AG04449 (cell line): ENCODE measurements at regions not wholly inside any gene's neighbourhood (a gene's known extent, or its start where the extent isn't known, plus 50 kb on each side); places are given as distances from the start of the nearest gene placed in this dataset.

Source experiments
- CTCF ChIA-PET: fragments of 350-600 bp; formaldehyde crosslinking; extraction: SDS; loops from one replicate; lab custom pipeline; 2021; ENCODE audit warnings: antibody characterized with exemption; lab: Yijun Ruan, JAX
- POLR2A ChIA-PET: fragments of 400-600, 350-600 bp; formaldehyde crosslinking; extraction: SDS; loops from one replicate; lab custom pipeline; 2020; ENCODE audit warnings: antibody characterized with exemption, inconsistent platforms; lab: Yijun Ruan, JAX
- DNase-seq: peaks from one replicate; pipeline ENCODE4 v3.0.0-alpha.2; 2010; ENCODE audit warnings: low read depth, low spot score
- H3K4me3 ChIP-seq: 2 replicates; pipeline ENCODE4 v1.5.1; 2011; ENCODE audit warnings: low read depth, mild to moderate bottlenecking, control low read depth, low read length
- CTCF ChIP-seq: IDR thresholded peaks from one replicate; pipeline ENCODE4 v1.5.1; 2011; ENCODE audit warnings: mild to moderate bottlenecking, moderate library complexity, low read length, control low read depth, inconsistent platforms; ENCODE audit not compliant: insufficient read depth; ENCODE audit errors: missing control alignments

- H3K4me3 ChIP-seq, result no peak overlapping the region
- CTCF ChIA-PET, result no interaction called here
- no peak for TF ChIP-seq CTCF
- no peak for DNase-seq
- POLR2A ChIA-PET, result no interaction called here
Measured at GRCh38 chr4:14458463-14458862, 543.8 kb upstream of the CPEB2 start.

GRCh38 chr4:14465057-14465456 lies 537.2 kb upstream of the CPEB2 start:
- no peak for DNase-seq
- ChIA-PET CTCF (no interaction called here), POLR2A (no interaction called here)
- no peak overlapping the region for H3K4me3 ChIP-seq
- no peak for TF ChIP-seq CTCF

GRCh38 chr4:14465507-14465906 lies 536.8 kb upstream of the CPEB2 start:
- POLR2A ChIA-PET, result no interaction called here
- H3K4me3 ChIP-seq, result no peak overlapping the region
- no peak for DNase-seq
- no peak for TF ChIP-seq CTCF
- CTCF ChIA-PET, result no interaction called here

GRCh38 chr4:14478504-14478903 lies 523.8 kb upstream of the CPEB2 start:
- ChIA-PET POLR2A (no interaction called here), CTCF (interaction anchor here (1.2 kb wide), 1 partner anchor 825 kb away, joined by 3 read pairs; no protein-coding TSS in a partner anchor)
- no peak overlapping the region for H3K4me3 ChIP-seq
- TF ChIP-seq CTCF, result no peak
- no peak for DNase-seq

DNA sequence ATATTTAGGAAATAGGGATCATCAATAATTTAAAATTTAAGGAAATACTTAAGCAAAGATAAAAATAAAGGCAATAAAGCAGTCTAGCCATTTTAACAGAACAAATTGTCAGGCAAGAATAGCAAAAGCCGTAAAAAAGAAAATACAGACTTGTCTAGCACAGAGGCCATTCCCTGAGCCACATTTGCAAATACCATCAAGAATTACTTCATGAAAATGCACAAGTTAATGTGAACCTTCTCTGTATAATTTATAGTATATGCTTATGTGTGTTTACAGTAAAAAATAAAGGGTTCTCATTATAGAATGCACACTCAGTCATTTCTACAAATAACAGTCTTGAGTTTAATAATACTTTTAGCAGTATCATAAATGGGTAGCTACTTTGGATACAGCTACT lies 505.9 kb upstream of the CPEB2 start:
- no peak overlapping the region for H3K4me3 ChIP-seq
- no peak for TF ChIP-seq CTCF
- DNase-seq, result no peak
- ChIA-PET POLR2A (no interaction called here), CTCF (no interaction called here)

DNA sequence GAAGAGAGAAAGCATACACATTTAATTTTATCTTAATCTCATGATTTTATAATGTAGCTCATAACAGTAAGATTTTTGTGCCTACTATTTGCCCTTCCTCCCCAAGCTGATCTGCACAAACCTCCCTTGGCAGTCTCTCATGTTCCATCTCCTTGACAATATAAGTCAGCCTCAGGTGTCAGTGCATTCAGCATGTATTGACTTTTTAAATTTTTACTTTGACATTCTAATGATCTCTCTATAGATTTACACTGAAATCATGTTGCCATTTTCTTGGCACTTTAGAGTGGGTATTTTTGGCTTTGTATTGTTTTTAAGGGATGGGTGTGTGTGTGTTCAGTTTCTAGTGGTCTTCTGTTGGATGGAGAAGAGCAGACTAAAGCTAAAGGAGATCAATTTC lies 505.3 kb upstream of the CPEB2 start:
- DNase-seq, result no peak
- H3K4me3 ChIP-seq, result no peak overlapping the region
- POLR2A ChIA-PET, result no interaction called here
- CTCF ChIA-PET, result no interaction called here
- no peak for TF ChIP-seq CTCF
